K562 (cell line): ENCODE measurements at regions not wholly inside any gene's neighbourhood (a gene's known extent, or its start where the extent isn't known, plus 50 kb on each side); places are given as distances from the start of the nearest gene placed in this dataset.

Experiments
- ATAC-seq: fragments of 200-7000 bp; cut with Tn5 transposase; 3 replicates; pipeline ENCODE4 v1.9.1; 2020; ENCODE audit warnings: moderate library complexity
- BruUV-seq: library from RNA; stranded (reverse); fragments of 400-500 nt; replicated peaks from 2 replicates; lab custom pipeline; 2021; lab: Mats Ljungman, UMichigan
- CTCF ChIA-PET: fragments of 300-600 bp; formaldehyde crosslinking; extraction: SDS; loops from one replicate; lab custom pipeline; 2021; ENCODE audit warnings: low intra/inter-chr PET ratio; lab: Yijun Ruan, JAX
- POLR2A ChIA-PET: fragments of 300-600, 350-650 bp; sonication (Branson Sonifier 250); formaldehyde crosslinking; extraction: SDS; loops from one replicate; lab custom pipeline; 2021; ENCODE audit warnings: antibody characterized with exemption, inconsistent platforms; lab: Yijun Ruan, JAX
- DNase-seq, 4 experiments: peaks; one replicate each; pipeline versions ENCODE4 v3.0.0 to v3.0.0-alpha.2; 2011 to 2018; ENCODE audit warnings: low spot score in 3 of 4, mixed read lengths in 3 of 4; ENCODE audit errors: extremely low read depth in 1 of 4
- FAIRE-seq: peaks from 2 replicates; lab custom pipeline; 2011; peaks lifted over from hg19 to GRCh38; lab: Jason Lieb, UNC
- H2AFZ ChIP-seq: 2 replicates; pipeline ENCODE4 v1.6.0; 2011; ENCODE audit warnings: low read depth, low read length, control low read depth, inconsistent platforms
- H3K27ac ChIP-seq: fragments of 200-600 bp; 3 replicates; pipeline ENCODE4 v1.8.0; 2011; ENCODE audit warnings: low read depth, mild to moderate bottlenecking, control low read depth, inconsistent platforms, low read length, moderate library complexity, mixed read lengths; ENCODE audit errors: extremely low read depth
- H3K27me3 ChIP-seq, 2 experiments: fragments of 300-600 bp in 1 of 2; 2 replicates in 1 of 2; 3 replicates in 1 of 2; pipeline versions ENCODE4 v1.6.0 to v1.8.0; 2011; ENCODE audit warnings: inconsistent platforms in 2 of 2, low read length in 2 of 2, mild to moderate bottlenecking in 1 of 2, mixed read lengths in 1 of 2, moderate library complexity in 1 of 2; ENCODE audit not compliant: control insufficient read depth in 2 of 2, insufficient read depth in 2 of 2
- H3K36me3 ChIP-seq: fragments of 300-600 bp; 3 replicates; pipeline ENCODE4 v1.8.0; 2011; ENCODE audit warnings: mild to moderate bottlenecking, low read length, inconsistent platforms; ENCODE audit not compliant: control insufficient read depth, insufficient read depth
- H3K4me1 ChIP-seq, 2 experiments: fragments of 200-600 bp in 1 of 2; replicated peaks in 1 of 2; 2 replicates in 1 of 2; 3 replicates in 1 of 2; pipeline versions ENCODE4 v1.5.1 to v1.8.0; 2011; ENCODE audit warnings: inconsistent platforms in 2 of 2, low read length in 2 of 2, mild to moderate bottlenecking in 1 of 2, mixed read lengths in 1 of 2, moderate library complexity in 1 of 2; ENCODE audit not compliant: control insufficient read depth in 2 of 2, insufficient read depth in 2 of 2
- H3K4me2 ChIP-seq: 2 replicates; pipeline ENCODE4 v1.6.1; 2011; ENCODE audit warnings: low read length, control low read depth, inconsistent platforms, mixed read lengths; ENCODE audit not compliant: insufficient read depth
- H3K4me3 ChIP-seq: fragments of 200-600 bp; sonication (generic), shearing (Covaris generic); 2 replicates; pipeline ENCODE4 v1.5.1; 2016; ENCODE audit warnings: control low read depth, inconsistent platforms
- H3K79me2 ChIP-seq: fragments of 200-600 bp; 3 replicates; pipeline ENCODE4 v1.8.0; 2011; ENCODE audit warnings: low read length, inconsistent platforms; ENCODE audit not compliant: control insufficient read depth, insufficient read depth
- H3K9ac ChIP-seq, 2 experiments: 2 replicates each; pipeline versions ENCODE4 v1.6.0 to v1.6.1; 2011; ENCODE audit warnings: low read depth in 2 of 2, low read length in 2 of 2, control low read depth in 1 of 2, inconsistent platforms in 1 of 2, mild to moderate bottlenecking in 1 of 2, mixed read lengths in 1 of 2; ENCODE audit not compliant: insufficient read depth in 1 of 2
- H3K9me1 ChIP-seq: one replicate; pipeline ENCODE4 v1.6.0; 2011; ENCODE audit warnings: inconsistent platforms, mild to moderate bottlenecking, low read length, moderate library complexity; ENCODE audit not compliant: control insufficient read depth, insufficient read depth
- H3K9me3 ChIP-seq: replicated peaks from 2 replicates; pipeline ENCODE4 v1.5.1; 2011; ENCODE audit warnings: low read depth, low read length, inconsistent platforms; ENCODE audit not compliant: control insufficient read depth, insufficient read depth
- H4K20me1 ChIP-seq: replicated peaks from 2 replicates; pipeline ENCODE4 v1.6.1; 2011; ENCODE audit warnings: low read length, inconsistent platforms, mixed read lengths; ENCODE audit not compliant: control insufficient read depth, insufficient read depth
- DLX4 ChIP-seq: fragments of 250-450 bp; sonication (Bioruptor Pico); IDR thresholded peaks from 2 replicates; pipeline ENCODE4 v1.6.1; 2021; ENCODE audit warnings: mild to moderate bottlenecking
- GATAD2A ChIP-seq: fragments of 450-650 bp; IDR thresholded peaks from 2 replicates; pipeline ENCODE4 v1.6.1; 2017
- HNRNPL ChIP-seq: fragments of 200-400 bp; formaldehyde crosslinking; IDR thresholded peaks from 2 replicates; pipeline ENCODE4 v1.6.1; 2017; ENCODE audit warnings: low read depth, mild to moderate bottlenecking, low read length
- KLF10 ChIP-seq: fragments of 250-450 bp; sonication (Bioruptor Pico); IDR thresholded peaks from 2 replicates; pipeline ENCODE4 v1.6.1; 2021; ENCODE audit warnings: matching md5 sums
- KLF16 ChIP-seq: IDR thresholded peaks from 2 replicates; pipeline ENCODE4 v1.6.1; 2016; ENCODE audit warnings: antibody characterized with exemption
- MECOM ChIP-seq: fragments of 250-450 bp; sonication (Bioruptor Pico); IDR thresholded peaks from 2 replicates; pipeline ENCODE4 v1.8.0; 2022; ENCODE audit warnings: inconsistent platforms
- NUFIP1 ChIP-seq: fragments of 450-650 bp; IDR thresholded peaks from 2 replicates; pipeline ENCODE4 v1.6.1; 2018; ENCODE audit not compliant: partially characterized antibody
- POLR2AphosphoS5 ChIP-seq: IDR thresholded peaks from 2 replicates; pipeline ENCODE4 v1.6.1; 2011; ENCODE audit warnings: mild to moderate bottlenecking, low read depth, low read length, moderate library complexity; ENCODE audit not compliant: control insufficient read depth, insufficient read depth
- SIX5 ChIP-seq, 2 experiments: IDR thresholded peaks; 2 replicates each; pipeline ENCODE4 v1.6.1; 2011; ENCODE audit warnings: low read length in 2 of 2, borderline replicate concordance in 1 of 2, low read depth in 1 of 2, mild to moderate bottlenecking in 1 of 2, moderate library complexity in 1 of 2; ENCODE audit not compliant: insufficient read depth in 1 of 2
- STAG1 ChIP-seq: sonication (generic); formaldehyde crosslinking; IDR thresholded peaks from 2 replicates; pipeline ENCODE4 v1.5.0; 2020; ENCODE audit warnings: missing genetic modification reagents, borderline replicate concordance
- TEAD1 ChIP-seq, 2 experiments: fragments of 450-650 bp in 1 of 2; sonication (generic) in 1 of 2; formaldehyde crosslinking; IDR thresholded peaks; 2 replicates each; pipeline versions ENCODE4 v1.4.0 to v1.8.0; 2020 to 2022; ENCODE audit warnings: mild to moderate bottlenecking in 2 of 2, missing genetic modification reagents in 1 of 2
- U2AF2 ChIP-seq: fragments of 200-400 bp; formaldehyde crosslinking; optimal IDR thresholded peaks from 2 replicates; pipeline ENCODE3; 2017; ENCODE audit warnings: low read depth, mild to moderate bottlenecking, low read length
- ZNF707 ChIP-seq: fragments of 250-450 bp; sonication (Bioruptor Pico); conservative IDR thresholded peaks from 2 replicates; pipeline ENCODE4 v1.8.0; 2022; ENCODE audit warnings: inconsistent platforms, mild to moderate bottlenecking, moderate library complexity
- WGBS: fragments of 100-300 bp; shearing (Covaris generic); methylation state at CpG from one replicate; pipeline ENCODE4 v1.1.6; 2016; ENCODE audit warnings: low coverage, mixed read lengths; ENCODE audit not compliant: insufficient coverage; ENCODE audit errors: missing lambda C conversion rate; 5-methylcytosine and 5-hydroxymethylcytosine counted together
- in situ Hi-C: fragments of 300-500 bp; cut with MboI; formaldehyde crosslinking; loops from 4 replicates; pipeline ENCODE4 v1.15.0; 2018; ENCODE audit warnings: inconsistent platforms, mixed read lengths
- intact Hi-C: fragments of 100-400 bp; cut with micrococcal nuclease; formaldehyde crosslinking; loops from 2 replicates; pipeline ENCODE4 v1.14.2; 2022

GRCh38 chr5:8844847-8845246 lies 701.0 kb downstream of the SEMA5A start:
- ATAC-seq: no peak
- POLR2A ChIA-PET: no interaction called here
- BruUV-seq: no TSS peak
- no peak for FAIRE-seq
- Histone ChIP-seq H3K79me2 (no peaks in the 10 kb centered on the region), H3K27ac (no peak overlapping the region), H3K36me3 (no peaks in the 10 kb centered on the region), H4K20me1 (no peaks in the 10 kb centered on the region), H3K9me1 (no peaks in the 10 kb centered on the region), H3K4me1 (peaks cover 0 to 4% of the 10 kb centered on the region in 2 experiments; a peak in 2 of 5 replicates), H3K9me3 (peaks cover 1% of the 10 kb centered on the region; the same call in 1 of the 2 replicates), H3K4me2 (no peak overlapping the region), H2AFZ (no peak overlapping the region), H3K9ac (no peak overlapping the region), H3K4me3 (no peak overlapping the region), H3K27me3 (no peaks in the 10 kb centered on the region)
- intact Hi-C loops (no loop called here), in situ Hi-C loops (no loop called here)
- DNase-seq: no peak
- WGBS: 0% methylated on average over 6 of the region's 6 CpGs
- TF ChIP-seq GATAD2A (no peak), ZNF707 (CRISPR knock-in tag) (no peak), TEAD1 (CRISPR knock-in tag; IDR thresholded peaks at IDR 0.05) (no peak), KLF16 (no peak), STAG1 (CRISPR knock-in tag) (no peak), SIX5 (IDR thresholded peaks at IDR 0.05; ENCODE audit: borderline replicate concordance in 1 of 2, insufficient read depth in 1 of 2, low read depth in 1 of 2, low read length in 2 of 2) (no peak), NUFIP1 (no peak), POLR2AphosphoS5 (no peak), MECOM (CRISPR knock-in tag) (no peak), U2AF2 (no peak), HNRNPL (no peak), KLF10 (no peak), DLX4 (no peak)
- CTCF ChIA-PET: no interaction called here
